HL-60/S4 treated with retinoic acid at 250 ng/mL for 4 days and 3 days (cell line): ENCODE measurements at regions not wholly inside any gene's neighbourhood (a gene's known extent, or its start where the extent isn't known, plus 50 kb on each side); places are given as distances from the start of the nearest gene placed in this dataset.

Experiments used
- in situ Hi-C: fragments of 300-500 bp; cut with MboI; formaldehyde crosslinking; loops from 2 replicates; pipeline ENCODE4 v1.7.0; 2022; ENCODE audit warnings: low sequenced_read_pairs

DNA sequence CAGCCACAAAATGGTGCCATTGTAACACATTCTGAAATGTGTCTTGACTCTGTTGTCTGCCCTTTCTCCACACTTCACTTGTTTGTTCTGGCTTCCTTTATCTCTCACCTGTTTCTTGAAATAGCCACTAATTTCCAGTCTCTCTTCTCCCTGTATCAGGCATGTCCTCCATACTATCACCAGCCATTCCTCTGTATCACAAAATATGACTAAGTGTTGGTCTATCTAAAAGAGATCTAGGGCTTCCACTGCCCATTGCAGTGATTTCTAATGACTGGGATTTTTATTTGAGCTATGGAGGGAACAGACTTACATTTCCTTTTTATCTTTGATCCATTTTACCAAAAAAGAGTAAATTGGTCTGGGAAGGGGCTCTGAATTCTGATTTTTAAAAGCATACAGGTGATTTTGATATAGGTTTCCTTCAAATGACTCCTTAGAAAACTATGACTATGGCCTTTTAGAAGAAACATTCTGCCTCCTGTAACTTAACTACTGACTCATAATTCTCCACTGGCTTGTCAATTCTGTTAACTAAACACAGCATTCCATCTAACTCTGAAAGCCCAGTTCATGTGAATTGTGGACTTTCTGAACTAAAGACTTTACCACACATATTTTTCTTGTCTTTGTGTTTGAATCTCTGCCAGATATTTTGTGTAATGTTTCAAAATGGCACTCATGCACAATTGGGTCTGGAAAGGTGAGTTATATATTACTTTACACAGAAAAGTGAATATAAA is 1121.4 kb downstream of the XPNPEP1 start:
- in situ Hi-C loops: no loop called here

- in situ Hi-C loops: no loop called here
Observed at GRCh38 chr10:108801220-108801619, 1122.1 kb downstream of the XPNPEP1 start.

- in situ Hi-C loops: no loop called here
Observed at GRCh38 chr10:108797573-108797972, 1125.7 kb downstream of the XPNPEP1 start.

GRCh38 chr10:108791794-108792474 is 1131.4 kb downstream of the XPNPEP1 start:
- in situ Hi-C loops: no loop called here

- in situ Hi-C loops: no loop called here
Observed at GRCh38 chr10:108791030-108791429, 1132.3 kb downstream of the XPNPEP1 start.

DNA sequence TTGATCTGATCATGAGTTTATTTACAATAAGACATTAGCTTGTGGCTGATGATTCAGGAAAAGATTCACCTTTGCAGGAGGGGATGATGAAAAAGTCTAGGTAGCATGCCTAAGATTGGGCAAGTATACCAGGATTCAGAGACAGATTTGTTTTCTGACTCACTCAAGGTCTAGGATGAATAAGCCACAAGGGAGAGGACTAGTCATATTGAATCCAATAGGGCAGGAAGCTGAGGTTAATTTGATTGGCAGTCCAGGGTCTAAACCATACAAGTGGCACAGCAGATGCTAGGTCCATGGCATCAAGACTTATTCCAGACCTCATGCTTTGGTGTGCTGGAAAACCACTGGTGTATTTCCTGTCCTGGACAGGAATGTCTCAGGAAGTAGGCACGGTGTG is 1133.4 kb downstream of the XPNPEP1 start:
- in situ Hi-C loops: no loop called here

DNA sequence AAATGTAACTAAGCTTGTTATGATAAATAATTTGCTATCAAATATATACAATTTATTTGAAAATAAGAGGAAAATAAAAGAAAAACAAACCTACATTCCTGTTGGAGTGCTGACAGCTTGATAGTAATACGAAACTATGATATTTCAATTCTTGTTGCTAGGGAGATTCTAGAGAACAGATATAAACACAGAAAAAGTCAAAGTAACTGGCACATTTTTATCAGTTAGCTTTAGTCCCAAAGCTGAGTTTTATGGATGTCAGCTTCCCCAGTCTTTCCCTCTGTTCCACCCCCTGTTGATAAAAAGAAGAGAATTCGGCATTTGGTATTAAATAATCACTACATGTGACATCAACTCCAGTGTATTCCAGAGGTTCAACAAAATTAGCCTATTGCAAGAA is 1134.0 kb downstream of the XPNPEP1 start:
- in situ Hi-C loops: no loop called here

DNA sequence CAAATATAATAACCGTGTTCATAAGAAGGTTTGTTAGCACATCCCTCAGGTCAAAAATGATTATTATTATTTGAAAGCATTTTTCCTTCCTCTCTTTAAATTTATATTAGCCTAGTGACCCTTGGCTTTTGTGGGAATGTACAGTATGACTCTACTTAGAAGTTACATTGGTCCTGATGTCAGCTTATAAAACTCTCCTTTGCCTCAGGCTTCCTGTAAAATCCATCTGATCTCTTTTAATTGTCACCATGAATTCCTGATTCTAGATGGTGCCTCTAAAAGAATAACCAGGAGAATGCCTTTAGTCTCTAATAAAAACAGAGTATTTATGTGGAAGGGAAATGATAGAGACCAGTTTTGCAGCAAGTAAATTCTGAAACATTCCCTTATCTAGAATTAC is 1134.4 kb downstream of the XPNPEP1 start:
- in situ Hi-C loops: no loop called here

GRCh38 chr10:108787932-108788331 is 1135.4 kb downstream of the XPNPEP1 start:
- in situ Hi-C loops: no loop called here

DNA sequence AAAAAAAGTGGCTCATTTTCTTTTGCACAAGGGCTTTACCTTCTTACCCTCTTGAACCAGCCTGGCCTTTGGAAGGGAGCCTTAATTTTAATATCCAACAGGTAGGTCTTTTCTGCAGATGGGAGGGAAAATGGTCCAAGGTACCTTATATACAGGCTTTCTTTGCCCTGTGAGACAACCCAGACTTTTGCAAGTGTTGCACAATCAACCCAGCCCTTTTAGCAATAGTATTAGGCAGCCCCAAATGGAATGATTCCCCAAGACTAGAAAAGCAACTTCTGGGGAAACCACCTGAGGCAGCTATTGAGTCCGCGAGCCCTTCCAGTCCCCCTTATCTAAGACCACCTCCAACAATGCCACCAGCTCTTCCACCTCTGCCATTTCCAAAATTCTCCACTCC is 1138.3 kb downstream of the XPNPEP1 start:
- in situ Hi-C loops: no loop called here

GRCh38 chr10:108784534-108784933 is 1138.8 kb downstream of the XPNPEP1 start:
- in situ Hi-C loops: no loop called here

GRCh38 chr10:108783897-108784296 is 1139.4 kb downstream of the XPNPEP1 start:
- in situ Hi-C loops: no loop called here

- in situ Hi-C loops: no loop called here
Observed at GRCh38 chr10:108782411-108782810, 1140.9 kb downstream of the XPNPEP1 start.

- in situ Hi-C loops: no loop called here
Observed at GRCh38 chr10:108779501-108779900, 1143.8 kb downstream of the XPNPEP1 start.

GRCh38 chr10:108775911-108776475 is 1147.3 kb downstream of the XPNPEP1 start:
- in situ Hi-C loops: no loop called here

GRCh38 chr10:108771106-108771505 is 1152.2 kb downstream of the XPNPEP1 start:
- in situ Hi-C loops: no loop called here

DNA sequence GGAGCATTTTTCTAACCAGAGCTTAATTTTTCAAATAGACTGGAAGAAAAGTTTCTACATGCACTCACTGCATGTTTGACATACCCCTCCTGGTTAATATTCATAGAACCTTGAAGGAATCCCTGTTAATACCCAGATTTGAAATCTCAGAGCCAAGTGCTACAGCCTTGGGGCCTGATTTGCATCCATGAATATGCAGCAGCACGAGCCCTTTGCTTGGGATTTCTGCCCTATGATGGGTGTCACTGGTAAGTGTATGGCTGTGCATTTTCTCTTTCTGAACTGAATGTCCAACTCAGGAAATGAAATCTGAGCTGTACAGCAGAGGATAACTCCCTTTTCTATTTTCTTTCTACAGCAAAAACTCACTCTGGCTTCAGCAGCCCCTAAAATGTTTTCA is 1157.5 kb downstream of the XPNPEP1 start:
- in situ Hi-C loops: no loop called here

DNA sequence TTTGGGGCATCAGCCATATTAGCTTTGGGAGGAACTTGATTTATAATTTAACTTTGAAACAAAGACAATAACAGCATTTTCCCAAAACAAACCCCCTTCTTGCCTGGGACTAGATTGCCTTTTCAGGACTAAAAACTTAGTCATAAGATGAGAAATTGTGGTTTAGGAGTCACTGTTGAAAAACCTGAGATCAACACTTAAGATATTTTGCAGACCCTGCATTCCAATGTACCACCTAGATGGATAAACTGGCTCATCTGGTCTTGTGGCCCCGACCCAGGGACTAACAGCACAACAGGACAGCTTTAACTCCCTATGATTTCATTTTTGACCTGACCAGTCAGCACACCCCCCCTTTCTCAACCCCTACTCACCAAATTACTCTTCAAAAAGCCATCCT is 1165.4 kb downstream of the XPNPEP1 start:
- in situ Hi-C loops: no loop called here

GRCh38 chr10:108755646-108756045 is 1167.7 kb downstream of the XPNPEP1 start:
- in situ Hi-C loops: no loop called here

DNA sequence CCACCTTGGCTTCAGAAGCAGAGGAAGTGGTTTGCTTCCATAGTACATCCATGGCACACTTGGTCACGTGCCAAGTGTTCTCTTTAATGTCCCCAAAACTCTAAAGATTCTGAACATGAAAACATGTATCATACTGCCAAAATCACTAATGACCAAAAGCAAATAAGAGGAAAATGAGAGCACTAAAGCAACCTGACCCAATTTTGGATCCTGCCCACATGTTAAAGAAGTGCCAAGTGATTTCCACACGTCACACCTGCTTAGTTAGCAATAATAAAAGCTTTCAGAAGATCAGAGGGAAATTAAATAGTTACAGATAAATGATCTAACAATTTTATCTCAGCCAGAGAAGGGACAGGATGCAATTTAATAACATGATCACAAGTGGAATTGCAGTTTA is 1170.0 kb downstream of the XPNPEP1 start:
- in situ Hi-C loops: no loop called here

- in situ Hi-C loops: no loop called here
Observed at GRCh38 chr10:108749042-108749441, 1174.3 kb downstream of the XPNPEP1 start.

DNA sequence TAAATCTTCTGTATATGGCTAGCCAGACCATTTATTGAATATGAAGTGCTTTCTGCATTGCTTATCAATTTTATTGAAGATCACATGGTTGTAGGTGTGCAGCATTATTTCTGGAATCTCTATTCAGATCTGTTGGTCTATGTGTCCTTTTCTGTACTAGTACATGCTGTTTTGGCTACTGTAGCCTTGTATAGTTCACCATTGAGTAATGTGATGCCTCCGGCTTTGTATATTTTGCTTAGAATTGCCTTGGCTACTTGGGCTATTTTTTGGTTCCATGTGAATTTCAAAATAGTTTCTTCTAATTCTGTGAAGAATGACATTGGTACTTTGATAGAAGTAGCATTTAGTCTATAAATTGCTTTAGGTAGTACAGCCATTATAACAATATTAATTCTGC is 1187.2 kb downstream of the XPNPEP1 start:
- in situ Hi-C loops: no loop called here
